ENCODE measurements at regions not wholly inside any gene's neighbourhood (a gene's known extent, or its start where the extent isn't known, plus 50 kb on each side); places are given as distances from the start of the nearest gene placed in this dataset.

GRCh38 chr3:34725774-34726173, 913.6 kb upstream of the ARPP21 start:
- H3K36me3 Mint-ChIP-seq (ENCODE audit: insufficient read depth, unreplicated experiment), result peaks cover 6% of the 10 kb centered on the region
- H3K9me3 Mint-ChIP-seq (ENCODE audit: unreplicated experiment), result no peaks in the 10 kb centered on the region
- no TSS peak for BruUV-seq (replicated peaks)
- H3K27me3 Mint-ChIP-seq (ENCODE audit: insufficient read depth, unreplicated experiment), result no peaks in the 10 kb centered on the region
- peaks cover 5% of the 10 kb centered on the region for H3K4me1 Mint-ChIP-seq (ENCODE audit: insufficient read depth, unreplicated experiment)
- H3K27ac Mint-ChIP-seq (ENCODE audit: low read depth, unreplicated experiment), result no peak overlapping the region
- intact Hi-C loops (cut with micrococcal nuclease), result no loop called here
- TF ChIP-seq, protein P1, sequence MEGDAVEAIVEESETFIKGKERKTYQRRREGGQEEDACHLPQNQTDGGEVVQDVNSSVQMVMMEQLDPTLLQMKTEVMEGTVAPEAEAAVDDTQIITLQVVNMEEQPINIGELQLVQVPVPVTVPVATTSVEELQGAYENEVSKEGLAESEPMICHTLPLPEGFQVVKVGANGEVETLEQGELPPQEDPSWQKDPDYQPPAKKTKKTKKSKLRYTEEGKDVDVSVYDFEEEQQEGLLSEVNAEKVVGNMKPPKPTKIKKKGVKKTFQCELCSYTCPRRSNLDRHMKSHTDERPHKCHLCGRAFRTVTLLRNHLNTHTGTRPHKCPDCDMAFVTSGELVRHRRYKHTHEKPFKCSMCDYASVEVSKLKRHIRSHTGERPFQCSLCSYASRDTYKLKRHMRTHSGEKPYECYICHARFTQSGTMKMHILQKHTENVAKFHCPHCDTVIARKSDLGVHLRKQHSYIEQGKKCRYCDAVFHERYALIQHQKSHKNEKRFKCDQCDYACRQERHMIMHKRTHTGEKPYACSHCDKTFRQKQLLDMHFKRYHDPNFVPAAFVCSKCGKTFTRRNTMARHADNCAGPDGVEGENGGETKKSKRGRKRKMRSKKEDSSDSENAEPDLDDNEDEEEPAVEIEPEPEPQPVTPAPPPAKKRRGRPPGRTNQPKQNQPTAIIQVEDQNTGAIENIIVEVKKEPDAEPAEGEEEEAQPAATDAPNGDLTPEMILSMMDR (IDR thresholded peaks at IDR 0.05; ENCODE audit: unreplicated experiment), result no peak
- H3K4me3 Mint-ChIP-seq (ENCODE audit: unreplicated experiment), result no peak overlapping the region
- no peak for DNase-seq (ENCODE audit: unreplicated experiment)
- ChIA-PET CTCF (no interaction called here), POLR2A (no interaction called here)

DNA sequence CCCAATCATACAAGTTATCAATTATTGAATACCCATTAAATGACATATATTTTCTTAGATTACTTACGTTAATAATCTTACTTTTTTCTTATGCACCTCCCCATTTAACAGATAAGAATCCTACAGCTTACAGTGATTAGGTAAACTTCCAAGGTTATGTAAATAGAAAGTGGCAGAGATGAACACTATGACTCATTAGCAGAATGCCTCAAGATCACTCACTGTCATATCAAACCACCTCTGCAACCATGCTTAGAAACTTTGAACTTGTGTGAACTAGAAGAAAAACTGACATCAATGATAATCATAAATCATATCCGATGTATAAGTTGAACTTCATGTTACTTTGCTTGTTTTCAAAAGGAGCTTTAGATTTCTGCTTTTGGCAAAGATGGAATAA, 911.6 kb upstream of the ARPP21 start:
- Mint-ChIP-seq H3K4me1 (ENCODE audit: insufficient read depth, unreplicated experiment) (peaks cover 5% of the 10 kb centered on the region), H3K36me3 (ENCODE audit: insufficient read depth, unreplicated experiment) (peaks cover 6% of the 10 kb centered on the region), H3K9me3 (ENCODE audit: unreplicated experiment) (no peaks in the 10 kb centered on the region), H3K4me3 (ENCODE audit: unreplicated experiment) (no peak overlapping the region), H3K27me3 (ENCODE audit: insufficient read depth, unreplicated experiment) (no peaks in the 10 kb centered on the region), H3K27ac (ENCODE audit: low read depth, unreplicated experiment) (no peak overlapping the region)
- no TSS peak for BruUV-seq (replicated peaks)
- ChIA-PET POLR2A (no interaction called here), CTCF (interaction anchor here (1.1 kb wide), 1 partner anchor 467 kb away, joined by 3 read pairs; no protein-coding TSS in a partner anchor)
- intact Hi-C loops (cut with micrococcal nuclease), result no loop called here
- peak; percentile 22 for DNase-seq (ENCODE audit: unreplicated experiment)
- TF ChIP-seq, protein P1 (IDR thresholded peaks at IDR 0.05; ENCODE audit: unreplicated experiment), result no peak

DNA sequence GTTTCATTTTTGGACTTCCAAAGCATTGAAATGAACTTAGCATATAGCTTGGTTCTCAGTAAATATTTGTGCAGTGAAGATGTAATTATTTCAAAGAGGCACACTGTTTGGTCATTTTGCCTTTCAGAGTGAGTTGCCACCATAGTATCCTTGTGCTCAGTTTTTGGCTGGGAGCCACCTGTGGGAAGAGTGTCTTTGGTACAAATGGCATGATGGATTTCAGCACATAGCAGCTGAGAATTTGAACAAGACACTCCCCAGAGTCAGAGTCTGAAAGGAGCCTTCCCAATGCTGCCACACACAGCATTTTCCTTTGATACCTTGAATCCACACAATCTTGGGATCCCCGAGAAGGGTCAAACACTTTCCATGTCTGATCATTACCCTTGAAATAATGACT, 897.2 kb upstream of the ARPP21 start:
- no TSS peak for BruUV-seq (replicated peaks)
- Mint-ChIP-seq H3K27me3 (ENCODE audit: insufficient read depth, unreplicated experiment) (no peaks in the 10 kb centered on the region), H3K4me3 (ENCODE audit: unreplicated experiment) (no peak overlapping the region), H3K27ac (ENCODE audit: low read depth, unreplicated experiment) (no peak overlapping the region), H3K36me3 (ENCODE audit: insufficient read depth, unreplicated experiment) (no peaks in the 10 kb centered on the region), H3K4me1 (ENCODE audit: insufficient read depth, unreplicated experiment) (no peaks in the 10 kb centered on the region), H3K9me3 (ENCODE audit: unreplicated experiment) (no peaks in the 10 kb centered on the region)
- CTCF ChIA-PET, result no interaction called here
- POLR2A ChIA-PET, result no interaction called here
- DNase-seq (ENCODE audit: unreplicated experiment), result no peak
- intact Hi-C loops (cut with micrococcal nuclease), result no loop called here
- TF ChIP-seq, protein P1 (IDR thresholded peaks at IDR 0.05; ENCODE audit: unreplicated experiment), result no peak

GRCh38 chr3:34758630-34759261, 880.6 kb upstream of the ARPP21 start:
- H3K4me1 Mint-ChIP-seq (ENCODE audit: insufficient read depth, unreplicated experiment), result no peaks in the 10 kb centered on the region
- POLR2A ChIA-PET, result interaction anchor here (0.6 kb wide), 1 partner anchor 767 kb away, joined by 3 read pairs; no protein-coding TSS in a partner anchor

More at GRCh38 chr3:34758630-34759261, 880.6 kb upstream of the ARPP21 start:
- CTCF ChIA-PET, result no interaction called here
- no peak overlapping the region for H3K27ac Mint-ChIP-seq (ENCODE audit: low read depth, unreplicated experiment)
- BruUV-seq (replicated peaks), result no TSS peak
- no peak overlapping the region for H3K4me3 Mint-ChIP-seq (ENCODE audit: unreplicated experiment)
- DNase-seq (ENCODE audit: unreplicated experiment), result no peak
- intact Hi-C loops (cut with micrococcal nuclease), result no loop called here
- TF ChIP-seq, protein P1 (IDR thresholded peaks at IDR 0.05; ENCODE audit: unreplicated experiment), result no peak
- H3K36me3 Mint-ChIP-seq (ENCODE audit: insufficient read depth, unreplicated experiment), result no peaks in the 10 kb centered on the region
- H3K27me3 Mint-ChIP-seq (ENCODE audit: insufficient read depth, unreplicated experiment), result no peaks in the 10 kb centered on the region
- no peaks in the 10 kb centered on the region for H3K9me3 Mint-ChIP-seq (ENCODE audit: unreplicated experiment)
